ENCODE measurements at regions not wholly inside any gene's neighbourhood (a gene's known extent, or its start where the extent isn't known, plus 50 kb on each side); places are given as distances from the start of the nearest gene placed in this dataset.
"Not testable (repeated sequence)": the region's sequence is repeated elsewhere in the genome, so short reads cannot be mapped to it uniquely, and the experiment has no call there.

GRCh38 chr4:49117951-49118350 lies 131.9 kb downstream of the CWH43 start:
- Mint-ChIP-seq H3K4me3 (ENCODE audit: unreplicated experiment) (peak overlapping the region; percentile 1), H3K9me3 (ENCODE audit: unreplicated experiment) (peaks cover 50% of the 10 kb centered on the region), H3K27me3 (ENCODE audit: unreplicated experiment) (peaks cover 28% of the 10 kb centered on the region), H3K36me3 (ENCODE audit: low read depth, unreplicated experiment) (peaks cover 22% of the 10 kb centered on the region)
- H3K27ac Mint-ChIP-seq (ENCODE audit: unreplicated experiment); H3K4me1 Mint-ChIP-seq (ENCODE audit: unreplicated experiment); DNase-seq (ENCODE audit: low spot score): not testable (repeated sequence)

GRCh38 chr4:49118379-49119212 lies 132.5 kb downstream of the CWH43 start:
- Mint-ChIP-seq H3K36me3 (ENCODE audit: low read depth, unreplicated experiment) (peaks cover 22% of the 10 kb centered on the region), H3K27me3 (ENCODE audit: unreplicated experiment) (peaks cover 28% of the 10 kb centered on the region), H3K4me3 (ENCODE audit: unreplicated experiment) (peak overlapping the region; percentile 0), H3K27ac (ENCODE audit: unreplicated experiment) (peak overlapping the region; percentile 0), H3K9me3 (ENCODE audit: unreplicated experiment) (peaks cover 50% of the 10 kb centered on the region)
- H3K4me1 Mint-ChIP-seq (ENCODE audit: unreplicated experiment); DNase-seq (ENCODE audit: low spot score): not testable (repeated sequence)

- not testable (repeated sequence) for H3K27ac Mint-ChIP-seq (ENCODE audit: unreplicated experiment); H3K4me1 Mint-ChIP-seq (ENCODE audit: unreplicated experiment); DNase-seq (ENCODE audit: low spot score)
- peak overlapping the region; percentile 4 for H3K4me3 Mint-ChIP-seq (ENCODE audit: unreplicated experiment)
- H3K36me3 Mint-ChIP-seq (ENCODE audit: low read depth, unreplicated experiment) = peaks cover 22% of the 10 kb centered on the region
- H3K9me3 Mint-ChIP-seq (ENCODE audit: unreplicated experiment) = peaks cover 48% of the 10 kb centered on the region
- peaks cover 27% of the 10 kb centered on the region for H3K27me3 Mint-ChIP-seq (ENCODE audit: unreplicated experiment)
Observed at GRCh38 chr4:49119345-49119744, 133.3 kb downstream of the CWH43 start.

- peaks cover 46% of the 10 kb centered on the region for H3K9me3 Mint-ChIP-seq (ENCODE audit: unreplicated experiment)
- peaks cover 22% of the 10 kb centered on the region for H3K36me3 Mint-ChIP-seq (ENCODE audit: low read depth, unreplicated experiment)
- H3K27me3 Mint-ChIP-seq (ENCODE audit: unreplicated experiment) = peaks cover 26% of the 10 kb centered on the region
- H3K4me3 Mint-ChIP-seq (ENCODE audit: unreplicated experiment) = peak overlapping the region; percentile 3
- peak overlapping the region; percentile 0 for H3K27ac Mint-ChIP-seq (ENCODE audit: unreplicated experiment)
- not testable (repeated sequence) for DNase-seq (ENCODE audit: low spot score); H3K4me1 Mint-ChIP-seq (ENCODE audit: unreplicated experiment)
Observed at GRCh38 chr4:49120042-49120779, 134.1 kb downstream of the CWH43 start.

- Mint-ChIP-seq H3K4me3 (ENCODE audit: unreplicated experiment) (peak overlapping the region; percentile 0), H3K27me3 (ENCODE audit: unreplicated experiment) (peaks cover 26% of the 10 kb centered on the region), H3K36me3 (ENCODE audit: low read depth, unreplicated experiment) (peaks cover 22% of the 10 kb centered on the region), H3K9me3 (ENCODE audit: unreplicated experiment) (peaks cover 46% of the 10 kb centered on the region)
- H3K4me1 Mint-ChIP-seq (ENCODE audit: unreplicated experiment); DNase-seq (ENCODE audit: low spot score); H3K27ac Mint-ChIP-seq (ENCODE audit: unreplicated experiment): not testable (repeated sequence)
Observed at GRCh38 chr4:49120804-49121203, 134.7 kb downstream of the CWH43 start.

GRCh38 chr4:49126443-49126842 lies 140.4 kb downstream of the CWH43 start:
- DNase-seq (ENCODE audit: low spot score); H3K4me3 Mint-ChIP-seq (ENCODE audit: unreplicated experiment); H3K27ac Mint-ChIP-seq (ENCODE audit: unreplicated experiment); H3K4me1 Mint-ChIP-seq (ENCODE audit: unreplicated experiment); H3K27me3 Mint-ChIP-seq (ENCODE audit: unreplicated experiment); H3K36me3 Mint-ChIP-seq (ENCODE audit: low read depth, unreplicated experiment); H3K9me3 Mint-ChIP-seq (ENCODE audit: unreplicated experiment): not testable (repeated sequence)

GRCh38 chr4:49126858-49127257 lies 140.8 kb downstream of the CWH43 start:
- DNase-seq (ENCODE audit: low spot score); H3K36me3 Mint-ChIP-seq (ENCODE audit: low read depth, unreplicated experiment); H3K4me1 Mint-ChIP-seq (ENCODE audit: unreplicated experiment); H3K9me3 Mint-ChIP-seq (ENCODE audit: unreplicated experiment); H3K27me3 Mint-ChIP-seq (ENCODE audit: unreplicated experiment); H3K27ac Mint-ChIP-seq (ENCODE audit: unreplicated experiment); H3K4me3 Mint-ChIP-seq (ENCODE audit: unreplicated experiment): not testable (repeated sequence)

- H3K27ac Mint-ChIP-seq (ENCODE audit: unreplicated experiment); H3K36me3 Mint-ChIP-seq (ENCODE audit: low read depth, unreplicated experiment); DNase-seq (ENCODE audit: low spot score); H3K4me1 Mint-ChIP-seq (ENCODE audit: unreplicated experiment); H3K27me3 Mint-ChIP-seq (ENCODE audit: unreplicated experiment); H3K9me3 Mint-ChIP-seq (ENCODE audit: unreplicated experiment); H3K4me3 Mint-ChIP-seq (ENCODE audit: unreplicated experiment): not testable (repeated sequence)
Observed at GRCh38 chr4:49129385-49129784, 143.3 kb downstream of the CWH43 start.

GRCh38 chr4:49129870-49130269 lies 143.8 kb downstream of the CWH43 start:
- not testable (repeated sequence) for H3K4me1 Mint-ChIP-seq (ENCODE audit: unreplicated experiment); H3K4me3 Mint-ChIP-seq (ENCODE audit: unreplicated experiment); H3K36me3 Mint-ChIP-seq (ENCODE audit: low read depth, unreplicated experiment); H3K27me3 Mint-ChIP-seq (ENCODE audit: unreplicated experiment); DNase-seq (ENCODE audit: low spot score); H3K9me3 Mint-ChIP-seq (ENCODE audit: unreplicated experiment); H3K27ac Mint-ChIP-seq (ENCODE audit: unreplicated experiment)

- H3K4me3 Mint-ChIP-seq (ENCODE audit: unreplicated experiment); DNase-seq (ENCODE audit: low spot score); H3K27ac Mint-ChIP-seq (ENCODE audit: unreplicated experiment); H3K4me1 Mint-ChIP-seq (ENCODE audit: unreplicated experiment); H3K36me3 Mint-ChIP-seq (ENCODE audit: low read depth, unreplicated experiment); H3K27me3 Mint-ChIP-seq (ENCODE audit: unreplicated experiment); H3K9me3 Mint-ChIP-seq (ENCODE audit: unreplicated experiment): not testable (repeated sequence)
Observed at GRCh38 chr4:49130724-49131123, 144.6 kb downstream of the CWH43 start.

- H3K27me3 Mint-ChIP-seq (ENCODE audit: unreplicated experiment) = peaks cover 11% of the 10 kb centered on the region
- not testable (repeated sequence) for H3K4me3 Mint-ChIP-seq (ENCODE audit: unreplicated experiment); H3K27ac Mint-ChIP-seq (ENCODE audit: unreplicated experiment); DNase-seq (ENCODE audit: low spot score); H3K4me1 Mint-ChIP-seq (ENCODE audit: unreplicated experiment)
- H3K9me3 Mint-ChIP-seq (ENCODE audit: unreplicated experiment) = peaks cover 19% of the 10 kb centered on the region
- peaks cover 12% of the 10 kb centered on the region for H3K36me3 Mint-ChIP-seq (ENCODE audit: low read depth, unreplicated experiment)
Observed at GRCh38 chr4:49137043-49137442, 151.0 kb downstream of the CWH43 start.

GRCh38 chr4:49137961-49138360 lies 151.9 kb downstream of the CWH43 start:
- Mint-ChIP-seq H3K36me3 (ENCODE audit: low read depth, unreplicated experiment) (peaks cover 12% of the 10 kb centered on the region), H3K9me3 (ENCODE audit: unreplicated experiment) (peaks cover 23% of the 10 kb centered on the region), H3K27me3 (ENCODE audit: unreplicated experiment) (peaks cover 14% of the 10 kb centered on the region)
- not testable (repeated sequence) for H3K4me3 Mint-ChIP-seq (ENCODE audit: unreplicated experiment); H3K27ac Mint-ChIP-seq (ENCODE audit: unreplicated experiment); DNase-seq (ENCODE audit: low spot score); H3K4me1 Mint-ChIP-seq (ENCODE audit: unreplicated experiment)

Data from endothelial cell (in vitro differentiated cells).